DOHH2 (cell line): ENCODE measurements at regions not wholly inside any gene's neighbourhood (a gene's known extent, or its start where the extent isn't known, plus 50 kb on each side); places are given as distances from the start of the nearest gene placed in this dataset.

ENCODE experiments used
- EZH2phosphoT487 ChIP-seq: fragments of 200-600 bp; sonication (generic); IDR thresholded peaks from 2 replicates; pipeline ENCODE4 v1.6.1; 2017; ENCODE audit warnings: borderline replicate concordance, mild to moderate bottlenecking, antibody characterized with exemption, low read length, moderate library complexity, mixed read lengths
- TF ChIP-seq, protein P1 (sequence below): fragments of 200-600 bp; sonication (generic); IDR thresholded peaks from one replicate; pipeline ENCODE4 v1.5.1; 2014; ENCODE audit warnings: antibody characterized with exemption, mild to moderate bottlenecking, low read depth, low read length; ENCODE audit not compliant: poor library complexity, severe bottlenecking

DNA sequence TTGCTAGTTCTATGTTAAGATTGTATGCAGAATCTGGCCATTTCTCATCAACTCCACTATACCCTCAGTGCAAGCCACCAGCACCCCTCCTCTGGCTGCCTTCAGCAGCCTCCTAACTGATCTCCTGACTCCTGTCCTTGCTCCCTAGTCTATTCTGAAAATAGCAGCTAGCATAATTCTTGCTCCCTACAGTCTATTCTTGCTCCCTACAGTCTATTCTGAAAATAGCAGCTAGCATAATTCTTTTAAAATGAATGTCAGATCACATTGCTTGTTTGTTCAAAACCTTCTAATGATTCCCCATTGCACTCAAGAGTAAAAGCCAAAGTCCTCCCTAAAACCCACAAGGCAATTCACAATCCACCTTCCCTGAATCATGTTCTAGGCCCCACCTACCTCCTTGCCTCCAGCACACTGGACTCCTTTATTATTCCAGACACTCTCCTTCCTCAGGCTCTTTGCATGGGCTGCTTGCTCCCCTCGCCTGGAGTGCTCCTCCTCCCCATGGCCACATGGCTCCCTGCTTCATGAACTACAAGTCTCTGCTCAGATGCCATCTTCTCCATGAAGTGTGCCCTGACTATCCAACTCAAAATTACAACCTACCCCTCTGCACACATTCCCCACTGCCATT, 164.2 kb upstream of the TNFAIP3 start:
- TF ChIP-seq, protein P1, sequence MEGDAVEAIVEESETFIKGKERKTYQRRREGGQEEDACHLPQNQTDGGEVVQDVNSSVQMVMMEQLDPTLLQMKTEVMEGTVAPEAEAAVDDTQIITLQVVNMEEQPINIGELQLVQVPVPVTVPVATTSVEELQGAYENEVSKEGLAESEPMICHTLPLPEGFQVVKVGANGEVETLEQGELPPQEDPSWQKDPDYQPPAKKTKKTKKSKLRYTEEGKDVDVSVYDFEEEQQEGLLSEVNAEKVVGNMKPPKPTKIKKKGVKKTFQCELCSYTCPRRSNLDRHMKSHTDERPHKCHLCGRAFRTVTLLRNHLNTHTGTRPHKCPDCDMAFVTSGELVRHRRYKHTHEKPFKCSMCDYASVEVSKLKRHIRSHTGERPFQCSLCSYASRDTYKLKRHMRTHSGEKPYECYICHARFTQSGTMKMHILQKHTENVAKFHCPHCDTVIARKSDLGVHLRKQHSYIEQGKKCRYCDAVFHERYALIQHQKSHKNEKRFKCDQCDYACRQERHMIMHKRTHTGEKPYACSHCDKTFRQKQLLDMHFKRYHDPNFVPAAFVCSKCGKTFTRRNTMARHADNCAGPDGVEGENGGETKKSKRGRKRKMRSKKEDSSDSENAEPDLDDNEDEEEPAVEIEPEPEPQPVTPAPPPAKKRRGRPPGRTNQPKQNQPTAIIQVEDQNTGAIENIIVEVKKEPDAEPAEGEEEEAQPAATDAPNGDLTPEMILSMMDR: no peak
- TF ChIP-seq EZH2phosphoT487: no peak
